ENCODE measurements at regions not wholly inside any gene's neighbourhood (a gene's known extent, or its start where the extent isn't known, plus 50 kb on each side); places are given as distances from the start of the nearest gene placed in this dataset.

GRCh38 chr1:4022715-4023114, 122.6 kb upstream of the C1orf174 start:
- TF ChIP-seq MAX (IDR thresholded peaks at IDR 0.05) = no peak
- no peak for TF ChIP-seq RAD21 (IDR thresholded peaks at IDR 0.05; ENCODE audit: low read depth)
- no peak for TF ChIP-seq ZBTB7A (IDR thresholded peaks at IDR 0.05; ENCODE audit: low read depth)
- TF ChIP-seq EGR1 (IDR thresholded peaks at IDR 0.05) = no peak
- no peak for TF ChIP-seq EP300 (IDR thresholded peaks at IDR 0.05; ENCODE audit: borderline replicate concordance)
- no peak for TF ChIP-seq NFIC (IDR thresholded peaks at IDR 0.05)
- no peak for TF ChIP-seq CREB1 (IDR thresholded peaks at IDR 0.05; ENCODE audit: low read depth)
- TF ChIP-seq, protein P1, sequence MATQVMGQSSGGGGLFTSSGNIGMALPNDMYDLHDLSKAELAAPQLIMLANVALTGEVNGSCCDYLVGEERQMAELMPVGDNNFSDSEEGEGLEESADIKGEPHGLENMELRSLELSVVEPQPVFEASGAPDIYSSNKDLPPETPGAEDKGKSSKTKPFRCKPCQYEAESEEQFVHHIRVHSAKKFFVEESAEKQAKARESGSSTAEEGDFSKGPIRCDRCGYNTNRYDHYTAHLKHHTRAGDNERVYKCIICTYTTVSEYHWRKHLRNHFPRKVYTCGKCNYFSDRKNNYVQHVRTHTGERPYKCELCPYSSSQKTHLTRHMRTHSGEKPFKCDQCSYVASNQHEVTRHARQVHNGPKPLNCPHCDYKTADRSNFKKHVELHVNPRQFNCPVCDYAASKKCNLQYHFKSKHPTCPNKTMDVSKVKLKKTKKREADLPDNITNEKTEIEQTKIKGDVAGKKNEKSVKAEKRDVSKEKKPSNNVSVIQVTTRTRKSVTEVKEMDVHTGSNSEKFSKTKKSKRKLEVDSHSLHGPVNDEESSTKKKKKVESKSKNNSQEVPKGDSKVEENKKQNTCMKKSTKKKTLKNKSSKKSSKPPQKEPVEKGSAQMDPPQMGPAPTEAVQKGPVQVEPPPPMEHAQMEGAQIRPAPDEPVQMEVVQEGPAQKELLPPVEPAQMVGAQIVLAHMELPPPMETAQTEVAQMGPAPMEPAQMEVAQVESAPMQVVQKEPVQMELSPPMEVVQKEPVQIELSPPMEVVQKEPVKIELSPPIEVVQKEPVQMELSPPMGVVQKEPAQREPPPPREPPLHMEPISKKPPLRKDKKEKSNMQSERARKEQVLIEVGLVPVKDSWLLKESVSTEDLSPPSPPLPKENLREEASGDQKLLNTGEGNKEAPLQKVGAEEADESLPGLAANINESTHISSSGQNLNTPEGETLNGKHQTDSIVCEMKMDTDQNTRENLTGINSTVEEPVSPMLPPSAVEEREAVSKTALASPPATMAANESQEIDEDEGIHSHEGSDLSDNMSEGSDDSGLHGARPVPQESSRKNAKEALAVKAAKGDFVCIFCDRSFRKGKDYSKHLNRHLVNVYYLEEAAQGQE (IDR thresholded peaks at IDR 0.05; ENCODE audit: low read depth) = no peak

Data from Ishikawa (cell line).